BE2C (cell line): ENCODE measurements at regions not wholly inside any gene's neighbourhood (a gene's known extent, or its start where the extent isn't known, plus 50 kb on each side); places are given as distances from the start of the nearest gene placed in this dataset.
A peak's percentile ranks its signal among the peaks of the same experiment; 100 is the strongest.

Source experiments
- DNase-seq: peaks from one replicate; pipeline ENCODE4 v3.0.0-alpha.2; 2020
- H3K27me3 ChIP-seq: fragments of 250-450 bp; sonication (Bioruptor Pico); 2 replicates; pipeline ENCODE4 v1.5.1; 2020; ENCODE audit warnings: mild to moderate bottlenecking
- H3K36me3 ChIP-seq: fragments of 250-450 bp; sonication (Bioruptor Pico); 2 replicates; pipeline ENCODE4 v1.5.1; 2020; ENCODE audit warnings: mild to moderate bottlenecking
- H3K4me1 ChIP-seq: fragments of 250-450 bp; sonication (Bioruptor Pico); 2 replicates; pipeline ENCODE4 v1.5.1; 2020
- H3K4me3 ChIP-seq: 2 replicates; pipeline ENCODE4 v1.5.1; 2011; ENCODE audit warnings: low read depth, low read length
- H3K9me3 ChIP-seq: fragments of 250-450 bp; sonication (Bioruptor Pico); 2 replicates; pipeline ENCODE4 v1.5.1; 2020
- CTCF ChIP-seq: IDR thresholded peaks from 2 replicates; pipeline ENCODE4 v1.5.1; 2012; ENCODE audit warnings: mild to moderate bottlenecking, low read depth, low read length

GRCh38 chr7:115679423-115679822 is 351.1 kb downstream of the TFEC start:
- no peak for TF ChIP-seq CTCF
- Histone ChIP-seq H3K9me3 (no peaks in the 10 kb centered on the region), H3K27me3 (no peaks in the 10 kb centered on the region), H3K4me1 (no peaks in the 10 kb centered on the region), H3K36me3 (no peaks in the 10 kb centered on the region), H3K4me3 (no peak overlapping the region)
- DNase-seq = no peak

GRCh38 chr7:115678086-115678982 is 352.2 kb downstream of the TFEC start:
- TF ChIP-seq CTCF = no peak
- H3K4me3 ChIP-seq = no peak overlapping the region
- H3K9me3 ChIP-seq = no peaks in the 10 kb centered on the region
- H3K27me3 ChIP-seq = no peaks in the 10 kb centered on the region
- no peaks in the 10 kb centered on the region for H3K36me3 ChIP-seq
- no peak for DNase-seq
- H3K4me1 ChIP-seq = no peaks in the 10 kb centered on the region

- Histone ChIP-seq H3K4me1 (no peaks in the 10 kb centered on the region), H3K9me3 (no peaks in the 10 kb centered on the region), H3K36me3 (no peaks in the 10 kb centered on the region), H3K27me3 (no peaks in the 10 kb centered on the region), H3K4me3 (no peak overlapping the region)
- DNase-seq = no peak
- TF ChIP-seq CTCF = no peak
Measured at GRCh38 chr7:115676707-115677106, 353.9 kb downstream of the TFEC start.

- Histone ChIP-seq H3K4me3 (no peak overlapping the region), H3K27me3 (no peaks in the 10 kb centered on the region), H3K9me3 (no peaks in the 10 kb centered on the region), H3K36me3 (no peaks in the 10 kb centered on the region), H3K4me1 (no peaks in the 10 kb centered on the region)
- peak; percentile 15 for DNase-seq
- TF ChIP-seq CTCF = no peak
Measured at GRCh38 chr7:115676080-115676479, 354.5 kb downstream of the TFEC start.

GRCh38 chr7:115674467-115675024 is 356.0 kb downstream of the TFEC start:
- Histone ChIP-seq H3K9me3 (no peaks in the 10 kb centered on the region), H3K36me3 (no peaks in the 10 kb centered on the region)

More at GRCh38 chr7:115674467-115675024, 356.0 kb downstream of the TFEC start:
- no peaks in the 10 kb centered on the region for H3K27me3 ChIP-seq
- no peak for DNase-seq
- no peak for TF ChIP-seq CTCF
- H3K4me3 ChIP-seq = no peak overlapping the region
- H3K4me1 ChIP-seq = no peaks in the 10 kb centered on the region
